Muscle of back (tissue), 3 donors: ENCODE measurements at regions not wholly inside any gene's neighbourhood (a gene's known extent, or its start where the extent isn't known, plus 50 kb on each side); places are given as distances from the start of the nearest gene placed in this dataset.
A peak's percentile ranks its signal among the peaks of the same experiment; 100 is the strongest.
"Not testable (repeated sequence)": the region's sequence is repeated elsewhere in the genome, so short reads cannot be mapped to it uniquely, and the experiment has no call there.

Experiments
- DNase-seq, 3 donors: peaks; one replicate each; pipeline versions ENCODE4 v3.0.0 to v3.0.0-alpha.2; 2013

DNA sequence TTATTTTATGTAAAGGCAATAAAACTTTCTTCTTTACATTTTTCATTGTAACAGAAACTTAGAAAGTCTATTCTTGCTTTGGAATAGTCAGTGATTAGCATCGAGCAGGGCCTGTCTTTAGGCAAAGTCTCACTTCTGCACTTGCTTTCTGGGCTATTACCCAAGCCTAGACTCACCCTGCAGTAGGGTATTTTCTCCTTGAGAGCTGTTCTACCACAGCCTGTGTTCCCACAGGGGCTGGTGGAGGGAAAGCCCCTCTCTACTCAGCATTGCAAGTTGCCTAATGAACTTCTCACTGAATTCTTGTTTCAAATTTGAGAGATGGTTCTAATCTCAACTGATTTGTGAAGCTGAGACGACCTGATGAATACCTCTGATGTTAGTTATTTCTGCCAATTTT lies 111.7 kb upstream of the KLHL14 start:
- DNase-seq = no peak

DNA sequence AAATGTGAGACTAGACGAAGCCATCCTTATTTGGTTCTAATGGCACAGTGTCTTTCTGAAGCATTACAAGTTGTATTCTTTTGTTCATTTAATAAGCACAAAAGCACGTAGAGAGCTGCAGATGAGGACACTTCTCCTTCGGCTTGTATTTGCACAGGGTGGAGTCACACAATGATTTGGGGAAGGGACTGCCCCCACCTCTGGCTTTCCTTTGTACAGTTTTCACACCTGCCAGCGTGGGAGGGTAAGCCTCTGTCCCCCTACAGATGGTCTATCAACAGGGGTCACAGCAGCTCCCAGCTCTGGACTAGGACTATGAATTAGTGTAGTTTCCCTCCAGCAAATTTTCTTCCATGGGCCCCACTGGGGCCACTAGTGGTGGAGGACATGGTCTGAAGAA lies 108.2 kb upstream of the KLHL14 start:
- no peak for DNase-seq

DNA sequence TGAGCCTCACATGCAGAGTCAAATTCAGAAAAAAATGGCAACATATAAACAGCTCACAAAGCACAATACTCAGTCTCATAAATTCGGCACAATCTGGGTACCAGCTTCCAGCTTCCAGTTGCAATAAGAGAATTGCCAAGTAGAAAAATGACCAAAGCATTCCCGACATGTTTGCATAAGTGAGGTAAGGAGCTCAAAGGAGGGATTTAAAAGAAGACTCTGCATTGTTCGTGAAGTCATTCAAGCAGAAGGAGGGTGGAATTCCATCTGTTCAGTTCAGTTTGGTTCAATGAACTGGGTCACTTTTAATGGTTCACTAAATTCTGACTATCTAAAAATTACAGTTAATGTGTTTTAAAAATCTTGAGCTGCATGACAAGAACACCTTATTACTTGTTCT lies 106.7 kb upstream of the KLHL14 start:
- DNase-seq = no peak

DNA sequence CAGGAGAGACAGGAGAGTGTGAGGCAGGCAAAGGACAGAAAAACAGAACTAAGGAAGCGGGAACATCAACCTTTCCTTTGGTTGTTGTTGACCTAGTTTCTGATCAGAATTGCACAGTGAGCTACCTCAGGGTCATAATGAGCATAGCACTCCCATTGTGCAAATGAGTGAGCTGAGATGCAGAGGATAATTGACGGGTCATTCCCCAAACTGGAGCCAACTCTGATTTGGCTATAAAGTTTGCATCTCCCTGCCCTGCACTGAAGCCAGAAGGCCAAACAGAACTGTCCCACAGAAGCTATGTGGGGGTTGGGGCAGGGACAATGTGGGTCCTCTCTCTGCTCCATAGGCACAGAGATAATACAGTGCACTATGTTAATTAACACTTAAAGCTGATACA lies 105.6 kb upstream of the KLHL14 start:
- no peak for DNase-seq

DNA sequence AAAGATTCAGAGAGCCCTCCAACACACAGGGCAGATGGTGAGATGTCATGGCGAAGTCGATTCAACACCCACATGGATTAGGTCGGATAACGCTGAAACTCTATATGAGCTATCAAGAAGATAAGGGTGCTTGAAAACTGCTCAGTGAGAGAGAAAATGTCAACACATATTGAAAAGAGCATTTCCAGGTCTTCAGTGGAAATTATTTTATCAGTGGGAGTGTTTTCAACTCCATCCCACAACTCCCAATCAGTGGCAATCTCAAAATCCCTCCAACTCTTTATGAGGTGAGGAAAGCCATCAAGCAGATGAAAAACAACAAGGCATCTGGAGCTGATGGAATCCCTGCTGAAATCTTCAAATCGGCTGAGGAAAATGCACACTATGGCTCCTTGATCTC lies 104.5 kb upstream of the KLHL14 start:
- no peak for DNase-seq

DNA sequence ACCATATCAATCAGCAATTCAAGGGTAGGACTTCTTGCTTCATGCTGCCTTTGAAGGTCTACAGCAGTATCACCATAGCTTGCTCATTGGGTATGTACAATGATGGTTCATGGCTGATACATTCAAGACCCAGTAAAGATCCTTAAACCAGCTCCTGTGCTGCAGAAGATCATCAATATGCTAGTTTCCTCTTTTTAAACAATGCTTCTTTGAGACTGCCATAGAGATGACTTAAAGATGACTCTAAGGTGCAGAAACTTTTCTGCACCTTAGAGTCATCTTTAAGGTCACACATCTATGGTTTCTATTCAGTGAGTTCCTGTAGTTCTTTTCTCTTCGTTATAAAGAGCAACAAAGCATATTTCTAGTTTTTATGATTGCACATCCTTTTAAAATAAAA lies 102.8 kb upstream of the KLHL14 start:
- DNase-seq = no peak

DNA sequence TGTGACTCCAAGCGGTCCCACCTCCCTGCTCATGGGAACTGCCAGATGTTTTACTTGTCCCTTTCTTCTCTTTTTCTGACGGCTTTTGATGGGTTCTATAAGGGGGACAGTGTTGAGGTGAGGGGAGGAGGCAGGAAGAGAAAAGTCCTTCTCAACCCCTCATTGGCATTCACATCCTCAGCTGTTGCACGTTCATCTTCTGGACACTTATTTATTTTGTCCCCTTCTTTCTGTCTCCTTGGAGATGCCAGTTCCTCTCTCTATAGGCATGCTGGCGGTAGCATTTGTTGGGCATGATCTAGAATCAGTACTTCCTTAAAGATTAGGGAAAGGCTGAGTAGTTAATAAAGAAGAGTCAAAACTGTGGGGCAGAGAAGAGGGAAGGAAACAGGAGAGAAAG lies 99.0 kb upstream of the KLHL14 start:
- no peak for DNase-seq

DNA sequence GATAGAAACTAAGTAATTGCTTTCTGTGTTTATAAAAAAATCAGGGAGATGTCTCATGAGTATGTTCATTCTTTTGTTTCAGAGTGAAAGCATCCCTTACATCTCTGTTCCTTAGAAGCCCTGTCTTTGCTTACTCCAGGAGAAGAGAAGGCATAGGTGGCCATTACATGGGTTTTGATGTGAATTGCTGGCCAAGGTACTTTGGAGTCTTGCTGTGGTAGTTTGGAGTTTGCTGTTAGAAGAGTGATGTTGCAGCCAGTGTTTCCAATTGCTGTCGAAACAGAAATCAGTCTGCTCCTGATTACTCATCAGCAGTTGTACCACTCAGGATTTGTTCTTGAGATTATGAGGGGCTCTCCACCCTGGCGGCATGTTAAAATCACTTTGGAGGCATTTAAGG lies 97.8 kb upstream of the KLHL14 start:
- no peak for DNase-seq

DNA sequence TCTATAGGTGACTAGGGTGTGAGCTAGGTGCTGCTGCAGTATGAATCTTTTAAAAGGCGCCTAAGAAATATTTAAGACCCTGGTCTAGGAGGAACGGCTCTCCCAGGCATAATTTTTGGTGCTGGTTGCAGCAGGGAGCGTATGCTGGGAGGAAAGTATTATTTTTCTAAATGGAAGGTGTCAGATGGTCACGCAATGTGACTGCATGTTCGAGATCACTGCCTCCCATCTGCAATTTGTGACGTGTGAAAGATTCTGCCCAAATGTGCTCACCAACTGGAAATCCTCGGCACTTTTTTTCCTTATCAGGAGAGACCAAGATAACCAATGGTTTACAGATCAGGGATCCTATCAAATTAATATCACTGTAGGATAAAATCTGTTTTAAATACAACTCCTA lies 95.6 kb upstream of the KLHL14 start:
- DNase-seq = no peak

DNA sequence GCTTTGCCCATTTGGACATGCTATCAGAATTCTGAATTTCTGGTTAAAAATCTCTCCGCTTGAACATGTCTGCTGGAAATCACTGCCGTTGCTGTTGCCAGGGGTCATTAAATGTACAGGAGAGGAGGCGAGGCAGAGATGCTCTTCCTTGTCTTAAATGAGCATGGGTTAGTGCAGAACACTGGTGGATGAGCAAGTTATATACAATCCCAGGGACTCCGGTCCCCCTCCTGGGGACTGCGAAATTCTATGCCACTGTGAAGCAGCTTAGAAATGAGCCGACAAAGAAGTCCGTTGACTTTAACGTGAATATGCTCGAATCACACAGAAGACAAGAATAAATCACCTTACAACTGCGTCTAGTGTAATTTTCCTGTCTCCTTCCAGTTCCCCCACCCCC lies 95.1 kb upstream of the KLHL14 start:
- DNase-seq = peak in 1 of 3 donors; percentile 10

DNA sequence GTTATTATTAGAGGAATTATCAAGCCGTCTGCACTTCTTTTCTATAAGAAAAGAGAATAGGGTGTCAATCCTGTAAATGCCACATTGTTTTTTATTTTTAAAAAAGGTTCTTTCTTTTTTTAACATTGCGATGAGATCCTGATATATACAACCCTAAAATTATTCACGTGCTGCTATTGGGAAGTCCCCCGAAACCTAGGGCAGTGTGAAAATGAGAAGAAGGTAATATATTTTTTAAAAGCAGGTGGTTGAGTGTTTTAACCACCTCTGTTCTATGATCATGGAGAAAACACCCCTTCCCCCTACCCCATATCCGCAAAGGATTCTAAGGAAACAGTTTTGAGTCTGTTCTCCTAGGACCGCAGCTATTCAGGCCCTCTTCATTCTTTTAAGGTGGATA lies 94.5 kb upstream of the KLHL14 start:
- no peak for DNase-seq

DNA sequence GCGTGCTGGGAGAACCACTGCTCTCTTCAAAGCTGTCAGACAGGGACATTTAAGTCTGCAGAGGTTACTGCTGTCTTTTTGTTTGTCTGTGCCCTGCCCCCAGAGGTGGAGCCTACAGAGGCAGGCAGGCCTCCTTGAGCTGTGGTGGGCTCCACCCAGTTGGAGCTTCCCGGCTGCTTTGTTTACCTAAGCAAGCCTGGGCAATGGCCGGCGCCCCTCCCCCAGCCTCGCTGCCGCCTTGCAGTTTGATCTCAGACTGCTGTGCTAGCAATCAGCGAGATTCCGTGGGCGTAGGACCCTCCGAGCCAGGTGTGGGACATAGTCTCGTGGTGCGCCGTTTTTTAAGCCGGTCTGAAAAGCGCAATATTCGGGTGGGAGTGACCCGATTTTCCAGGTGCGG lies 89.2 kb upstream of the KLHL14 start:
- DNase-seq = not testable (repeated sequence)

DNA sequence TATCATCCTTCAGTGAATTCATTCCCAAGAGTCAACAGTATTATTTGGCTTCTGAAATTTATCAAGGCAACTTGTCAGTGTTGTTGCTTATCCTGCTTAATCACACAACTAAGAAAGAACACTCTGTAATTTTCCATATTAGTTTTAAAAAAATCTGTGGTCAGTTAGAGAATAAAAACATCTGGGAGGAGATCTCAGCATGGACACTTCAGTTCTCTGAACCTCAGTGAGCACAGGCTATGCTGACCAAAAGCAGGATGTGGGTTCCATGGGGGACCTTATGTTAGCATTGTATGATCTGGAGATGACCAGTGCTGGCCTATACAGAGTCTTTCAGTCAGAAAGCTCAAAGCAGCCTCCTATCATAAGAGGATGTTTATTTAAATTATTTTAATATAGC lies 79.1 kb upstream of the KLHL14 start:
- DNase-seq = no peak

DNA sequence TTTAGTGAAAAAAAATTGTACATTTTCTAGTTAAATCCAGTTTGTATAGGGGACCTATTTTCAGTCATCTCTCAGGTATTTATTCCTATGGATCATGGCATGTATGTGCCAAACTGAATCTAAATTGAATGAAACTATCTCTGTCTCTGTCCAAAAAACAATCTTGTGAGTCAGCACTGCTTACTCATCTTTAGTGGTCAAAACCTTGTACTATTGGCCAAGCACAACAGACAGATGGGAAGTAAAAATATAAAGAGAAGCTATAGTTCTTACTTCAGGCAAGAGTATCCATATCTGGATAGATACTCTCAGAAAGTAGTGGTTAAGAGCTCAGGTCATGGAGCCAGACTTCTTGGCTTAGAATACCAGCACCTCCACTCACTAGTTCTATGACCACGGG lies 76.0 kb upstream of the KLHL14 start:
- DNase-seq = peak in 1 of 3 donors; percentile 5

DNA sequence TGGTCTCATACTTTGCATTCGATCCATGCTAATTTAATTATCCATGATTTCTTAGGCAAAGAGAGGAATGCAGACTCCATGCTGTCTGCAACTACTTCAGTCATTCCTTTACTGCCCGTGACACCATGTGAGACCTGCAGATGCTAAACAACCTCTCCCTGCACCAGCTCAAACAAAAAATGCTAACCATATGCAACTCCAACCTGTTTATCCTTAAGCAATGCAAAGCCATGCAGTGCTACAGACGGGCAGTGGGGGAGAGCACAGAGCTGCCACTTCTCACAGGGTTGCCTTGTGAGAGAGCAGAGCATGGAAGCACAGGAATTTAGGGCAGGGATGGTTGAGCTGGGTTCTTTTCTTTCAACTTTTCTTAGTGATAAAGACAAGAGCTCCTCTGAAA lies 74.9 kb upstream of the KLHL14 start:
- DNase-seq = peak in 1 of 3 donors; percentile 13

DNA sequence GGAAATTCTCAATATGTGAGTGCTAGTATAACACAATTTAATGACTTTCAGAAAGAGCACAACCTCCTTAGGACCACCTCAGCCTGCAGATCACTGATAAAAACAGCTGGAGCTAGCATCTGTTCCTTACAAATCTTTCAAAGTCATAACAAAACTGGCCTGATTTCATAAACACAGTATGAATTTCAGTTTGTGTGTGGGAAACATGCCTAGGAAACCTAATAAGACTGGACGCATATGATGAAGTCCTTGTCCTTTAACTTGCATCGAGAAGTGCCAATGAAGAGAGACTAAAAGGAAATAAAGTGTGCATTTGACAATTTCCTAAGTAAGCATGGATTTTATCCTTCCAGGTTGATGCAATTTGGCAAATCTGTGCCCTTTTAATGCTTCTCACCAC lies 74.1 kb upstream of the KLHL14 start:
- DNase-seq = peak in 2 of 3 donors; percentile 10 to 51

DNA sequence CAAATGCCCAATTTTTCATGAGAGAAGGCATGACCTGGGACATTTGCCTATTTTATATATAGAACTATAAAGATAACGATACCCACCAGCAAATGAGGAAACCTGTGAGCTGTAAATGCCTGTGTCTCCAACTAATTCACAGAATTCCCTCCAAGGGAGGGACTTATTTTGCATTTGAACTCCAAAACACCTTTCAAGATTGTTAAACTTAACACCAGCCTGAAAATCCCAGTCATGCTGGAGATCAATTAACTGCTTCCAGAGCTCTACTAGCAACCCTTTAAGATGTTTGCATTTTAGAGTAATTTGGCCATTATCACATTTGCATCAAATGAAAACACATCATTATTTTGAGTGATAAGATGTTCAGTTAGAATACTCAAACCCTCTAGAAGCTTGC lies 68.1 kb upstream of the KLHL14 start:
- no peak for DNase-seq

DNA sequence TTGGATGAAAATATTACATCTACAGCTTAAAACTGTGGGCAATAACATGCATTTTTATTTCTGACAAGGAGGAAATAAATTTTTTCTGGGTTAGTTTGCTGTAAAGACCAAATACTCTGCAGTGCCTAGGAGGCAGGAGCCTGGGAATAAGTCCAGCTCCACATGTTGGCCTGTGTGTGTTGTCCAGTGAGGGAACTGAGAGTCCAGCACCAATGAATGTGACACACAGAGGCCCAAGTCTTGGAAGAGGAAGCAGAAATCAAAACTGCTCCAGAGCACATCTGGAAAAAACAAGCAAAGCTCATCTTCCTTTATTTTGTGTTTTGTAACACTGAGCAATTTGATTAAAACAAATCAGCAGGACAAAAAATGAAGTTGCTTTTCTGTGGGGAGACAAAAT lies 63.1 kb upstream of the KLHL14 start:
- peak; percentile 4 to 28 (median 13) for DNase-seq

DNA sequence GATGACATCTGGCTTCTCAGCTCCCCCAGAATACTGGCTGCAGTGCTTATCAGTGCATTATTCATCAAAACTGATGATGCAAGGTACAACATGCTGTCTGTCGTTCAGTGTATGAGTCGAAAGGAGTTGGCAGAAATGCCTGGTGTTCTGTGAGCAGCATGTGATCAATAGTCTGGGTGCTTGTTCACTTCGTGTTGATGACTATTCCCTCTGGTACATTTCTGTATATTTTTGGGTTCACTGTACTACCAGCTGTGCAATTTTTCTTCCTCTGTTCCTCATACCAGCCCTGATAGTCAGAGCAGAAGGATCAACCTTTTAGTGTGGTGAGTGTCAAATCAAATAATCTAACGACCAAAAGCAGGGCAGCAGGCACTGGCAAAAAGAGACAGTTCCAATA lies 59.0 kb upstream of the KLHL14 start:
- DNase-seq = no peak

DNA sequence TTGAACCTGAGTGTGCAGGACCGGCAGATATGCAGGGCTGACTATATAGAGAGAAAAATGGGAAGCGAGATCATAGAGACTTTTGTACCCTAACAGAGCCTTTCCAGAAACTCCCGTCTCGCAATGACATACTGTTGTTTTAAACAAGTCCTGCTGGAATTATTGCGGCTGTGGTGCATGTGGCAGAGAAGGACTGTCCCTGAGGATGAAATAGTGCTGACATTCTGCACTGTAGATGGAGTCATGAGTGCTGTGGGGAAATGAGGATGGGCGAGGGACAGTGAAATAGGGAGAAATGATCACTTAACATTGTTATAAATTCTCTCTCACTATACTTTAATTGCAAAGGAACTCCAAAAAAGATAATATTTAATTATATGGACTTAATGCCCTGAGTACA lies 50.4 kb upstream of the KLHL14 start:
- no peak for DNase-seq
